ENCODE measurements at regions not wholly inside any gene's neighbourhood (a gene's known extent, or its start where the extent isn't known, plus 50 kb on each side); places are given as distances from the start of the nearest gene placed in this dataset.
A peak's percentile ranks its signal among the peaks of the same experiment; 100 is the strongest.

GRCh38 chr10:3468919-3469638, 296.5 kb upstream of the PITRM1 start:
- H3K27ac ChIP-seq (ENCODE audit: insufficient read depth, low read depth, low read length) = peak overlapping the region; percentile 100
- H4K20me1 ChIP-seq (replicated peaks; ENCODE audit: control insufficient read depth, extremely low read depth, insufficient read depth, low read length) = no peaks in the 10 kb centered on the region
- H3K9ac ChIP-seq (replicated peaks; ENCODE audit: extremely low read depth, insufficient read depth, low read length) = peak overlapping the region; percentile 90
- BruUV-seq (replicated peaks) = no TSS peak
- intact Hi-C loops (cut with micrococcal nuclease) (loop anchor here (2.0 to 5.0 kb wide), 8 partner anchors 70 to 1343 kb away; no protein-coding TSS in a partner anchor), dilution Hi-C loops (cut with MboI; ENCODE audit: extremely low pct_ligation_motif_present, low sequenced_read_pairs) (no loop called here)
- no peaks in the 10 kb centered on the region for H3K9me3 ChIP-seq (replicated peaks; ENCODE audit: control insufficient read depth, insufficient read depth, low read length)
- H3K36me3 ChIP-seq (ENCODE audit: control insufficient read depth in 2 of 2, extremely low read depth in 1 of 2, insufficient read depth in 2 of 2, low read length in 2 of 2) = no peaks in the 10 kb centered on the region
- DNase-seq (ENCODE audit: low read depth, low spot score) (peak; percentile 75), FAIRE-seq (no peak)
- no peaks in the 10 kb centered on the region for H3K27me3 ChIP-seq (ENCODE audit: control insufficient read depth in 2 of 2, insufficient read depth in 2 of 2, low read length in 2 of 2)
- peak overlapping the region; percentile 23 for H3K4me2 ChIP-seq (ENCODE audit: insufficient read depth, low read length)
- H3K9me1 ChIP-seq (replicated peaks; ENCODE audit: control insufficient read depth, extremely low read depth, insufficient read depth, low read length) = no peaks in the 10 kb centered on the region
- H3K79me2 ChIP-seq (ENCODE audit: control insufficient read depth, insufficient read depth, low read length) = no peaks in the 10 kb centered on the region
- ChIA-PET CTCF (interaction anchor here (1.6 kb wide), 1 partner anchor 43 kb away, joined by 5 read pairs; no protein-coding TSS in a partner anchor), POLR2A (interaction anchor here (0.6 kb wide), 1 partner anchor 299 kb away, joined by 5 read pairs; no protein-coding TSS in a partner anchor)
- TF ChIP-seq JUN (IDR thresholded peaks at IDR 0.05; ENCODE audit: borderline replicate concordance, insufficient read depth, insufficient read length, low read depth) (peak; percentile 69), FOS (IDR thresholded peaks at IDR 0.05; ENCODE audit: borderline replicate concordance, insufficient read depth, low read length) (peak; percentile 57), POLR2AphosphoS5 (IDR thresholded peaks at IDR 0.05; ENCODE audit: insufficient read depth, low read depth, low read length) (no peak)
- peak overlapping the region; percentile 35 for H2AFZ ChIP-seq (ENCODE audit: low read depth, low read length)
- H3K4me1 ChIP-seq (ENCODE audit: control insufficient read depth, extremely low read depth, insufficient read depth, low read length) = peaks cover 49% of the 10 kb centered on the region
- H3K4me3 ChIP-seq (replicated peaks in 1 of 3; ENCODE audit: insufficient read depth in 1 of 3, low read depth in 1 of 3, low read length in 3 of 3) = no peak overlapping the region

DNA sequence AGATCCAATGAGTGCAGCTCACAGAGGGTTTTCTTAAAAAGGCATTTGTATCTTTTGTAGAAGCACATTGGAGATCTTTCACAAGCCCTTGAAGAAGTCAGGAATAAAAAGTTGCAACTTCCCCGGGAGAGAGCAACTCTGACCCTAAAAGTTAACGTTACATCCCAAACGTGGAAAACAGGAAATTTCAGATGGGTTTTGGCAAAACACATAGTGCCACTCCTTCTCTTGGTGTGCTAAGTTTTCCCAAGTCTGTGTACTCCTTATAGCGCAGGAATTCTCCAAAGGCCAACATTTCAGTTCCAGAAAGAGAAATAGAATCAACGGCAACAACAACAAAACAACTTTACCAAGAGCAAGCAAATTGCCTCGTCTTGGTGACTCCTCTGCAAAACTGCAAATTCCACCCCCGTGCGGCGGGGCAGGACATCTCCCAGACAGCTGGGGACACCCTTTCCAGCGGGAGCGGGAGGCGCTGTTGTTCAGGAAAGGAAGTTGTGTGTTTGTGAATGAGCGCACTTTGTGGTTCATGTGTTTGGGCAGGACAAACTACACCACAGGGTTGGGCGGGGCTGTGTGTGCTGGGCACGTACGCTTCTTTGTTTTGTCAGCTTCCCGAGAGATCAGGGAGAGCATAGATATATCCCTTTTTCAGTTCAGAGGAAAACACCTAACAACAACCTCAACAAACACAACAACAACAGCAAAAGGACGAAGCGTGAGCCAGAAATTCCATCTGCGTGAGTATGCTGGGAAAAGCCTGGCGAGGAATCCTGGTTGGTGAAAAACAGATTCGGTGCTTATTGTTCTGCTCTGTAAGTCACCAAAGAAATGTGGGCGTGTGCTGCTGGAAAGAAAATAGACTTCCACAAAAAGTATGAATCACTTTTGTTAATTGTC, 294.7 kb upstream of the PITRM1 start:
- Histone ChIP-seq H3K4me3 (replicated peaks in 1 of 3; ENCODE audit: insufficient read depth in 1 of 3, low read depth in 1 of 3, low read length in 3 of 3) (peak overlapping the region in 1 of 3 experiments; percentile 45), H3K79me2 (ENCODE audit: control insufficient read depth, insufficient read depth, low read length) (no peaks in the 10 kb centered on the region), H3K4me2 (ENCODE audit: insufficient read depth, low read length) (peak overlapping the region; percentile 65), H4K20me1 (replicated peaks; ENCODE audit: control insufficient read depth, extremely low read depth, insufficient read depth, low read length) (no peaks in the 10 kb centered on the region), H3K36me3 (ENCODE audit: control insufficient read depth in 2 of 2, extremely low read depth in 1 of 2, insufficient read depth in 2 of 2, low read length in 2 of 2) (no peaks in the 10 kb centered on the region), H2AFZ (ENCODE audit: low read depth, low read length) (peak overlapping the region; percentile 2), H3K9me3 (replicated peaks; ENCODE audit: control insufficient read depth, insufficient read depth, low read length) (no peaks in the 10 kb centered on the region), H3K4me1 (ENCODE audit: control insufficient read depth, extremely low read depth, insufficient read depth, low read length) (peaks cover 44% of the 10 kb centered on the region), H3K9me1 (replicated peaks; ENCODE audit: control insufficient read depth, extremely low read depth, insufficient read depth, low read length) (no peaks in the 10 kb centered on the region), H3K9ac (replicated peaks; ENCODE audit: extremely low read depth, insufficient read depth, low read length) (peak overlapping the region; percentile 90), H3K27ac (ENCODE audit: insufficient read depth, low read depth, low read length) (peak overlapping the region; percentile 100), H3K27me3 (ENCODE audit: control insufficient read depth in 2 of 2, insufficient read depth in 2 of 2, low read length in 2 of 2) (no peaks in the 10 kb centered on the region)
- ChIA-PET POLR2A (interaction anchor here (1.3 kb wide), 1 partner anchor 318 kb away, joined by 4 read pairs; the partner anchor contains the start of gene KLF6), CTCF (interaction anchor here (0.6 to 2.0 kb wide), 10 partner anchors 10 to 615 kb away, joined by 3 to 8 read pairs (median 3); no protein-coding TSS in a partner anchor)
- dilution Hi-C loops (cut with MboI; ENCODE audit: extremely low pct_ligation_motif_present, low sequenced_read_pairs) = no loop called here
- TSS peak; percentile 85 for BruUV-seq (replicated peaks)
- DNase-seq (ENCODE audit: low read depth, low spot score) = peak; percentile 99
- intact Hi-C loops (cut with micrococcal nuclease) = loop anchor here (1.0 to 5.0 kb wide), 22 partner anchors 12 to 1345 kb away; no protein-coding TSS in a partner anchor
- TF ChIP-seq FOS (IDR thresholded peaks at IDR 0.05; ENCODE audit: borderline replicate concordance, insufficient read depth, low read length) (peak; percentile 86), EZH2 (IDR thresholded peaks at IDR 0.05; ENCODE audit: borderline replicate concordance, low read depth, low read length, severe bottlenecking) (no peak), MYC (IDR thresholded peaks at IDR 0.05; ENCODE audit: low read depth, low read length) (peak; percentile 5), JUN (IDR thresholded peaks at IDR 0.05; ENCODE audit: borderline replicate concordance, insufficient read depth, insufficient read length, low read depth) (peak; percentile 95), POLR2AphosphoS5 (IDR thresholded peaks at IDR 0.05; ENCODE audit: insufficient read depth, low read depth, low read length) (peak; percentile 58), POLR2A (IDR thresholded peaks at IDR 0.05; ENCODE audit: low read depth, low read length) (peak; percentile 18), GATA2 (IDR thresholded peaks at IDR 0.05; ENCODE audit: insufficient read depth, insufficient read length, low read depth, low read length) (peak; percentile 35)
- TF ChIP-seq, protein P1, sequence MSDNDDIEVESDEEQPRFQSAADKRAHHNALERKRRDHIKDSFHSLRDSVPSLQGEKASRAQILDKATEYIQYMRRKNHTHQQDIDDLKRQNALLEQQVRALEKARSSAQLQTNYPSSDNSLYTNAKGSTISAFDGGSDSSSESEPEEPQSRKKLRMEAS (IDR thresholded peaks at IDR 0.05; ENCODE audit: insufficient read depth, insufficient read length) = no peak
- TF ChIP-seq, protein P2, sequence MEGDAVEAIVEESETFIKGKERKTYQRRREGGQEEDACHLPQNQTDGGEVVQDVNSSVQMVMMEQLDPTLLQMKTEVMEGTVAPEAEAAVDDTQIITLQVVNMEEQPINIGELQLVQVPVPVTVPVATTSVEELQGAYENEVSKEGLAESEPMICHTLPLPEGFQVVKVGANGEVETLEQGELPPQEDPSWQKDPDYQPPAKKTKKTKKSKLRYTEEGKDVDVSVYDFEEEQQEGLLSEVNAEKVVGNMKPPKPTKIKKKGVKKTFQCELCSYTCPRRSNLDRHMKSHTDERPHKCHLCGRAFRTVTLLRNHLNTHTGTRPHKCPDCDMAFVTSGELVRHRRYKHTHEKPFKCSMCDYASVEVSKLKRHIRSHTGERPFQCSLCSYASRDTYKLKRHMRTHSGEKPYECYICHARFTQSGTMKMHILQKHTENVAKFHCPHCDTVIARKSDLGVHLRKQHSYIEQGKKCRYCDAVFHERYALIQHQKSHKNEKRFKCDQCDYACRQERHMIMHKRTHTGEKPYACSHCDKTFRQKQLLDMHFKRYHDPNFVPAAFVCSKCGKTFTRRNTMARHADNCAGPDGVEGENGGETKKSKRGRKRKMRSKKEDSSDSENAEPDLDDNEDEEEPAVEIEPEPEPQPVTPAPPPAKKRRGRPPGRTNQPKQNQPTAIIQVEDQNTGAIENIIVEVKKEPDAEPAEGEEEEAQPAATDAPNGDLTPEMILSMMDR (IDR thresholded peaks at IDR 0.05; ENCODE audit: extremely low read depth in 1 of 2, insufficient read depth in 1 of 2, low read depth in 1 of 2, low read length in 2 of 2) = peak; percentile 63 to 71
- FAIRE-seq = peak; percentile 96
